ENCODE measurements at regions not wholly inside any gene's neighbourhood (a gene's known extent, or its start where the extent isn't known, plus 50 kb on each side); places are given as distances from the start of the nearest gene placed in this dataset.

DNA sequence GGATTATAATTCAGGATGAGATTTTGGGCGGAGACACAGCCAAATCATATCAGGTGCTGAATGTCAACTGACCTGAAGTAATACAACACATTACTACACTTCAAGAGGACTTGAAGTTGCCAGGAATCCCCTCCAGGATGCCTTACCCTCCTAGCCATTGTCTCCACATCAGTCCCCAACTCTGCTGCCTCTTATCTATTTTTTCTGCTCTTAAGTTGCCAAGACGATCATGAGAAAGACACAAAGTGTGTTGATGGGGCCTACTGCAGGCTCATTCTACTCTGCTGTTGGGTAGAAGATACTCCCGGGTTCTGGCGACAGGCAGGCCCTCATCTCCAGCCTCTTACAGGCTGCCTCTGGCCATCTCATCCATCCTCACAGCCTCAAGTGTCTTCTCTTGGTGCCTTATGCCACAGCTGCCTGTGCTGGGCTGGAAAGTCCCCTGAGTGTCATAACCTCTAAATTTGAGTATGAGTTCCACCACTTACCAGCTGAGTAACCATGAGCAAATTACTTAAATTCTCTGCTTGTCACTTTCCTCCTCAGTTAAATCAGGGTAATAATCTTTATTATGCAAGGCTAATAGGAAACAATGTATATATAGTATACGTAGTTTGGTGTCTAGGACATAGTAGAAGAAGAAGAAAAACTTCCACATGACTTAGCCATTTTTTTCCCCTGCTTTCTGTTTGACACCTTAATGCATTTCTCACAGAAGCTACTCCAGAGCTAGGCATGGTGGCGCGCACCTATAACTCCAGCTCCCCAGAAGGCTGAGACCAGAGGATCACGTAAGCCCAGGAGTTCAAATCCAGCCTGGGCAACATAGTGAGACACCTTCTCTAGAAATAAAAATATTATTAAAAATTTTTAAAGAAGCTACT is 73.0 kb upstream of the SNX2 start:
- intact Hi-C loops (cut with micrococcal nuclease) = loop anchor here (1.0 to 5.0 kb wide), 7 partner anchors 21 to 810 kb away; partner anchors contain the start of genes CEP120, CSNK1G3, SNX2 and SNX24
- CTCF ChIA-PET = interaction anchor here (1.0 to 3.6 kb wide), 5 partner anchors 15 to 186 kb away, joined by 3 to 30 read pairs (median 5); partner anchors contain the start of genes SNX2 and SNX24
- POLR2A ChIA-PET = interaction anchor here (0.6 to 5.1 kb wide), 14 partner anchors 8 to 809 kb away, joined by 3 to 84 read pairs (median 4); partner anchors contain the start of genes CEP120, SNX2 and SNX24
- TF ChIP-seq, protein P1, sequence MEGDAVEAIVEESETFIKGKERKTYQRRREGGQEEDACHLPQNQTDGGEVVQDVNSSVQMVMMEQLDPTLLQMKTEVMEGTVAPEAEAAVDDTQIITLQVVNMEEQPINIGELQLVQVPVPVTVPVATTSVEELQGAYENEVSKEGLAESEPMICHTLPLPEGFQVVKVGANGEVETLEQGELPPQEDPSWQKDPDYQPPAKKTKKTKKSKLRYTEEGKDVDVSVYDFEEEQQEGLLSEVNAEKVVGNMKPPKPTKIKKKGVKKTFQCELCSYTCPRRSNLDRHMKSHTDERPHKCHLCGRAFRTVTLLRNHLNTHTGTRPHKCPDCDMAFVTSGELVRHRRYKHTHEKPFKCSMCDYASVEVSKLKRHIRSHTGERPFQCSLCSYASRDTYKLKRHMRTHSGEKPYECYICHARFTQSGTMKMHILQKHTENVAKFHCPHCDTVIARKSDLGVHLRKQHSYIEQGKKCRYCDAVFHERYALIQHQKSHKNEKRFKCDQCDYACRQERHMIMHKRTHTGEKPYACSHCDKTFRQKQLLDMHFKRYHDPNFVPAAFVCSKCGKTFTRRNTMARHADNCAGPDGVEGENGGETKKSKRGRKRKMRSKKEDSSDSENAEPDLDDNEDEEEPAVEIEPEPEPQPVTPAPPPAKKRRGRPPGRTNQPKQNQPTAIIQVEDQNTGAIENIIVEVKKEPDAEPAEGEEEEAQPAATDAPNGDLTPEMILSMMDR (IDR thresholded peaks at IDR 0.05) = no peak
- Mint-ChIP-seq H3K9me3 (no peaks in the 10 kb centered on the region), H3K27ac (peak overlapping the region; percentile 94), H3K4me3 (peak overlapping the region; percentile 74), H3K4me1 (peaks cover 86% of the 10 kb centered on the region), H3K36me3 (ENCODE audit: low read depth) (peaks cover 6% of the 10 kb centered on the region), H3K27me3 (no peaks in the 10 kb centered on the region)
- peak; percentile 84 for ATAC-seq (ENCODE audit: low read depth)
- peak; percentile 53 for DNase-seq

DNA sequence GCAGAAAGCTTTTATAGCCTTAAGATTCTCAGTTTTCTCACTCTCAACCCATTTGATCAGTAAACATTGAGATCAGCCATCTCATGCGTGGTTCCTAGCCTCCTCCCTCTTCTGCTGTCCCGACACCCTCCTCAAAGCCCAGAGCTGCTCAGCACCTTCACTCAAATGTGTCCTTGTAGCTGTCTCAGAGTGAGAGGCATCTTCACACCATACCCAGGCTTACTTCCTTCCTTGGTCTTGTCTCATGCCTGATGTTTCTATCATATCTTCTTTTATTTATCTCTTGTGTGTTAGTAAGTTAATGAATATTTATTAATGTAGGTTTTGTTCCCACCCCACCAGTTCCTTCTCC is 72.4 kb upstream of the SNX2 start:
- DNase-seq (no peak), ATAC-seq (ENCODE audit: low read depth) (peak; percentile 77)
- intact Hi-C loops (cut with micrococcal nuclease) = loop anchor here (1.0 to 5.0 kb wide), 7 partner anchors 21 to 810 kb away; partner anchors contain the start of genes CEP120, CSNK1G3, SNX2 and SNX24
- TF ChIP-seq, protein P1 (IDR thresholded peaks at IDR 0.05) = no peak
- ChIA-PET POLR2A (interaction anchor here (0.5 to 5.1 kb wide), 15 partner anchors 9 to 809 kb away, joined by 3 to 84 read pairs (median 5); partner anchors contain the start of genes CEP120, SNX2 and SNX24), CTCF (interaction anchor here (1.0 to 3.7 kb wide), 7 partner anchors 14 to 186 kb away, joined by 3 to 30 read pairs (median 9); partner anchors contain the start of genes SNX2 and SNX24)
- H3K4me1 Mint-ChIP-seq = peaks cover 79% of the 10 kb centered on the region
- H3K4me3 Mint-ChIP-seq = peak overlapping the region; percentile 59
- no peaks in the 10 kb centered on the region for H3K27me3 Mint-ChIP-seq
- peak overlapping the region; percentile 94 for H3K27ac Mint-ChIP-seq
- H3K36me3 Mint-ChIP-seq (ENCODE audit: low read depth) = peaks cover 3% of the 10 kb centered on the region
- no peaks in the 10 kb centered on the region for H3K9me3 Mint-ChIP-seq

DNA sequence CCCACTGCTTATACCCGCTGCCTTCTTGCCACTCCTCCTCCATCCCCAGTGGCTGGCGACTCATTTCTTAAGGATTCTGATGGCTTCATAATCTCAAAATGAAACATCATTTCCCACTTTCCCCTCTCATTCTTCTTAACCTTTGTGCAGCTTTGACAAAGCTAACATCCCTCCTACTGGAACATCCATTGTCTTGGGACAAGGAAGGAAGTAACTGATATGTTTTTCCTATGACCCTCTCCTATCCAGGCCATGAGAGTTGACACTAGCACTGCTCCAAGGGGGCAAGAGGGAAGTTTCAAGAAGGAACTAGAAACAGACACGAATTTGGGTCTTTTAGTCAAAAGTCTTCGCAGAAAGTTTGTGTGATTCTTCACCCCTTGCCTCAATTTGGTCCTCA is 71.7 kb upstream of the SNX2 start:
- CTCF ChIA-PET = interaction anchor here (0.9 to 3.7 kb wide), 9 partner anchors 10 to 142 kb away, joined by 3 to 30 read pairs (median 5); partner anchors contain the start of genes SNX2 and SNX24
- ATAC-seq (ENCODE audit: low read depth) = no peak
- Mint-ChIP-seq H3K4me3 (peak overlapping the region; percentile 50), H3K36me3 (ENCODE audit: low read depth) (peaks cover 3% of the 10 kb centered on the region), H3K27ac (peak overlapping the region; percentile 94), H3K27me3 (no peaks in the 10 kb centered on the region), H3K9me3 (no peaks in the 10 kb centered on the region), H3K4me1 (peaks cover 76% of the 10 kb centered on the region)
- no peak for DNase-seq
- intact Hi-C loops (cut with micrococcal nuclease) = loop anchor here (5.0 kb wide), 2 partner anchors 34 to 809 kb away; partner anchors contain the start of gene CSNK1G3
- POLR2A ChIA-PET = interaction anchor here (0.5 to 5.1 kb wide), 7 partner anchors 71 to 145 kb away, joined by 3 to 84 read pairs (median 5); partner anchors contain the start of genes SNX2 and SNX24
- TF ChIP-seq, protein P1 (IDR thresholded peaks at IDR 0.05) = no peak

DNA sequence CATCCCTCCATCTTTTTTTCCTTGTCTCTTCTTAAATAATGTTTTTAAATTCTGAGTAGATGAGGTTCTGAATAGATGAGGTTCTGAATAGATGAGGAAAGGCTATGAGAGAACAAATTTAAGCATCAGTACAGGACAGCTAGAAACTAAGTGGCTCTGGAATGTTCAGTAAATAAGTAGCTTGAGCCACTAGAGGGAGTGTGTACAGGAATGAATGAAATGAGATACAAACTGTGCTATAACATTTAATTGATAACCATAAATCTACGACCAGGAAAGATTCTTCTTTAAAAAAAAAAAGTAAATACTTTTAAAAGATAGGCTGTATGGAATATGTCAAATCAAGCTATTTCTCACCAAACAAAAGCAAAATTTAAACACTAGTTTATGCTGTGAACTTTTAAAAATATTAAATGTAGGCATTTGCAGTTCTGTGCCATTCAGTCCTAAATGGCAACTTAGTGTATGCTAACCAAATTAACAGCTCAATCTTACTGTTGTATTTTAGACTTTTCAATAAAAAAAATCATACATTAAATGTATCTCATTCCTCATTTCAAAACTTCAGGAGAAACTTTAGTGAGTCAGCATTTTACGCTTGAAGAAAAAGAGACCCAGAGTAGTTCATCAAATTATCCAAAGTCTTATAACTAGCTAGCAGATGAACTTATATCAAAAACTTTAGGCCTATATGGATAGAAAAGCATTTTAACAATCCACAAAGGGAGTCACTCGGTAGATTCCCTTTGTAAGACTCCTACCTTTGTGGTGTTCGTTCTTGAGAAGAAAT is 70.4 kb upstream of the SNX2 start:
- POLR2A ChIA-PET = interaction anchor here (0.5 to 5.1 kb wide), 6 partner anchors 14 to 417 kb away, joined by 3 to 84 read pairs (median 6); partner anchors contain the start of genes SNX2 and SNX24
- TF ChIP-seq, protein P1 (IDR thresholded peaks at IDR 0.05) = no peak
- peak overlapping the region; percentile 7 for H3K4me3 Mint-ChIP-seq

More for the DNA sequence above, 70.4 kb upstream of the SNX2 start:
- no peak for ATAC-seq (ENCODE audit: low read depth)
- peaks cover 3% of the 10 kb centered on the region for H3K36me3 Mint-ChIP-seq (ENCODE audit: low read depth)
- H3K9me3 Mint-ChIP-seq = no peaks in the 10 kb centered on the region
- intact Hi-C loops (cut with micrococcal nuclease) = loop anchor here (5.0 kb wide), 2 partner anchors 33 to 808 kb away; partner anchors contain the start of gene CSNK1G3
- CTCF ChIA-PET = interaction anchor here (0.7 to 3.7 kb wide), 21 partner anchors 9 to 141 kb away, joined by 3 to 30 read pairs (median 4); partner anchors contain the start of genes SNX2 and SNX24
- H3K4me1 Mint-ChIP-seq = peaks cover 63% of the 10 kb centered on the region
- H3K27me3 Mint-ChIP-seq = no peaks in the 10 kb centered on the region
- H3K27ac Mint-ChIP-seq = peak overlapping the region; percentile 94
- DNase-seq = no peak

Data from activated B cell treated with CpG ODN at 0.5 μM for 24 hours (primary cell).